ENCODE measurements at regions not wholly inside any gene's neighbourhood (a gene's known extent, or its start where the extent isn't known, plus 50 kb on each side); places are given as distances from the start of the nearest gene placed in this dataset.
A peak's percentile ranks its signal among the peaks of the same experiment; 100 is the strongest.

DNA sequence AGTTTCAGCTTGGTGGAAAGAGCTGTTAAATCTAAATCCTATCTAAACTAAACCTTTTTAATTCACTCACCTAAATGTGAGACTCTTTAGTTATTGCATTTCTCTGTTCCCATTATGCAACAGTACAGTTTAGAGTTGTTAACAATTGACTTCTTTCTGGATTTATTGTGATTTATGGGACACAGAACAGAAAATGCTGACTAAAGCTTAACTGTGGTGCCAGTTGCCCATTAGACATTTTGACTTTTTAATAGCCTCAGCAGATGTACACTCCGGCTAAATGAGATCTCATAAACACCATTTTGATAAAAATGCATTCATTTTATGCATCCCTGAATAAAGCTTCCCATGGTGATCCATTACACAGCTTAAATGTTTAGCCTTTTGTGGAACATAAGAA is 356.6 kb downstream of the CASP12 start:
- TF ChIP-seq, protein P1, sequence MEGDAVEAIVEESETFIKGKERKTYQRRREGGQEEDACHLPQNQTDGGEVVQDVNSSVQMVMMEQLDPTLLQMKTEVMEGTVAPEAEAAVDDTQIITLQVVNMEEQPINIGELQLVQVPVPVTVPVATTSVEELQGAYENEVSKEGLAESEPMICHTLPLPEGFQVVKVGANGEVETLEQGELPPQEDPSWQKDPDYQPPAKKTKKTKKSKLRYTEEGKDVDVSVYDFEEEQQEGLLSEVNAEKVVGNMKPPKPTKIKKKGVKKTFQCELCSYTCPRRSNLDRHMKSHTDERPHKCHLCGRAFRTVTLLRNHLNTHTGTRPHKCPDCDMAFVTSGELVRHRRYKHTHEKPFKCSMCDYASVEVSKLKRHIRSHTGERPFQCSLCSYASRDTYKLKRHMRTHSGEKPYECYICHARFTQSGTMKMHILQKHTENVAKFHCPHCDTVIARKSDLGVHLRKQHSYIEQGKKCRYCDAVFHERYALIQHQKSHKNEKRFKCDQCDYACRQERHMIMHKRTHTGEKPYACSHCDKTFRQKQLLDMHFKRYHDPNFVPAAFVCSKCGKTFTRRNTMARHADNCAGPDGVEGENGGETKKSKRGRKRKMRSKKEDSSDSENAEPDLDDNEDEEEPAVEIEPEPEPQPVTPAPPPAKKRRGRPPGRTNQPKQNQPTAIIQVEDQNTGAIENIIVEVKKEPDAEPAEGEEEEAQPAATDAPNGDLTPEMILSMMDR (IDR thresholded peaks at IDR 0.05; ENCODE audit: insufficient read depth, low read depth, low read length) = no peak
- no peak overlapping the region for H3K4me3 ChIP-seq (ENCODE audit: low read depth, low read length)
- DNase-seq (ENCODE audit: low read depth) = no peak

DNA sequence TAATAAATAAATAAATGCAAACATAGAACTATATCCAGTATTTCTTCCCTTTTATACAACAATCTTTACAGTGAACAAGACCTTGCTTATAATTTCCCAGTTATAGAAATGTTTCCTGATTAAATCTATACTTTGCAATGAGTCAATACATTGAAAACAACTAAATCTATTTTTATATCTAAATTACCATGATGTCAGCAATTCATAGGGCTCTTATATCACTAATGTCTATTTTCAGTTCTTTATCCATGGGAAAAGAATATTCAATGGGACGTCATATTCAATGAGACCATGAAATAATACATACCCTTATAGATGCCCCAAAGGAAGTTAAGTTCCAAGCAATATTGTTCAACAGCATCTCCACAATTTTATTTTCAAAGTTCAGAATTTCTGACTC is 359.9 kb downstream of the CASP12 start:
- no peak overlapping the region for H3K4me3 ChIP-seq (ENCODE audit: low read depth, low read length)

DNA sequence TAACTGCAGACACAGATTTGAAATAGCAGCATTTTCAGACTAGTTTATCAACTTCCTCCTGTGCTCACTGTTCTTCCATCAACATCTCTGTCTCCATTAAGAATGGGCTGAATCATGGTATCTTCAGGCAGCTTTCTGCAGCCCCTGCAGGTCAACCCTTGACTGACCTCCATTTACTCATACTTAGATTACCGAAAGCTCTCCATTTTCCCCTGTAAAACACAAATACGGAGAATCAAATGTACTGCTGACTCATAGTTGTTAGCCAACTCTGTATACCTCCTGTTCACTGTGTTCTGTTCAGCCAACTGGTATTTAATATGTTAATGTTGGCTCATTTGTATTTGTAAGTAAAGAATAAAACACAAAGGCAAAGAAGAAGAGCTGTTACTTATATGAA is 364.0 kb downstream of the CASP12 start:
- H3K4me3 ChIP-seq (ENCODE audit: low read depth, low read length) = no peak overlapping the region
- TF ChIP-seq, protein P1 (IDR thresholded peaks at IDR 0.05; ENCODE audit: insufficient read depth, low read depth, low read length) = no peak
- peak; percentile 26 for DNase-seq (ENCODE audit: low read depth)

More for the DNA sequence above, 359.9 kb downstream of the CASP12 start:
- TF ChIP-seq, protein P1 (IDR thresholded peaks at IDR 0.05; ENCODE audit: insufficient read depth, low read depth, low read length) = no peak
- no peak for DNase-seq (ENCODE audit: low read depth)

DNA sequence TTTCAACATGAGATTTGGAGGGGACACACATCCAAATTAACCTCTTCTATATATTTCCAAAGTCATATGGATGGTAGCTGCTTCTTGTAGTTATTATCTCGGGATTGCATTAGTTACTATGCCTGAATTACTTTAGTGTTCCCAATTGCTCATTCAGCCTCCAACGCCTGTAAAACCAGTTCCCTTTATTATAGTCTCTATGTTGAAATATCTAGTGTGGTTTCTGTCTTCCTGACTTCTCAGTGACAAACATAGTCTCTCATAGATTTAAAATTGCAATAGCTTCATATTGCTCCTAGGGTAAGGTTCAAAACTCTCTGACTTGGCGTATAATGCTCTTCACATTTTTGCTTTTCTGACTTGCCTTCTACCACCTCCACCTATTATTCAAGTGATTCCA is 366.4 kb downstream of the CASP12 start:
- no peak for DNase-seq (ENCODE audit: low read depth)
- H3K4me3 ChIP-seq (ENCODE audit: low read depth, low read length) = no peak overlapping the region
- TF ChIP-seq, protein P1 (IDR thresholded peaks at IDR 0.05; ENCODE audit: insufficient read depth, low read depth, low read length) = no peak

DNA sequence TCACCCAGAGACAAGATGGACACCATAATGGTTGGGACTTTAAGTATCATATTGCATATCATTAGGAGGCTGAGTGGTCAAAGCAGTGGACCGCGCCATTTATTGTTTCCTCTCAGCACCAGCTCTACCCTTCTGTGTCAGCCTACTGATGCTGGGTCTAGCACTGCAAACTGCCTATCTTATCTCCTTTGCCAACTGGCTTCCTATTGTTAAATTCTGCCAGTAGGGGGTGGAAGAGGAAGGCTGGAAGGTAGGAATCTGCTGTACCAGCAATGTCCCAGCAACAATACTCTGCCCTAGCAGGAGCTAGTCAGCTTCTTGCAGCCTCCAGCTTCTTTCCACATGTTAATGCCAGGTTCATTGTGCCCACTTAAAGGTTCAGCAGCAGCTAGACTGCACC is 367.1 kb upstream of the PDGFD start:
- TF ChIP-seq, protein P1 (IDR thresholded peaks at IDR 0.05; ENCODE audit: insufficient read depth, low read depth, low read length) = no peak
- no peak overlapping the region for H3K4me3 ChIP-seq (ENCODE audit: low read depth, low read length)
- no peak for DNase-seq (ENCODE audit: low read depth)

DNA sequence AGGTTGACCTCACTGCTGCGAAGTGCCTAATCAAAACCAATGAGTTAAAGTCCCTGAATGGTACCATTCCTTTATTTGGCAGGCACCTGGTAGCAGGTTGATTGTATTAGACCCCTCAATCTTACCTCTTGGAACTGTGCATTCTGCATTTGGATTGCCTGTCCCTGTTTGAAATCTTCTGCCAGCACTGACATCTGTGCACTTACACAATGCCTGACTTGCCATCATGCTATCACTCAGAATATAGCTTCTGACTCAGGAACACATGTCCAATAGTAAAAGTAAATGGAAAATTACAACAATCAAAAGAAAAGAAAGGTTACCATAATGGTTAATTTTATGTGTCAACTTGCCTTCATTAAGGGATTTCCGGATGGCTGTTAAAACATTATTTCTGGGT is 366.0 kb upstream of the PDGFD start:
- no peak overlapping the region for H3K4me3 ChIP-seq (ENCODE audit: low read depth, low read length)
- TF ChIP-seq, protein P1 (IDR thresholded peaks at IDR 0.05; ENCODE audit: insufficient read depth, low read depth, low read length) = no peak
- no peak for DNase-seq (ENCODE audit: low read depth)

DNA sequence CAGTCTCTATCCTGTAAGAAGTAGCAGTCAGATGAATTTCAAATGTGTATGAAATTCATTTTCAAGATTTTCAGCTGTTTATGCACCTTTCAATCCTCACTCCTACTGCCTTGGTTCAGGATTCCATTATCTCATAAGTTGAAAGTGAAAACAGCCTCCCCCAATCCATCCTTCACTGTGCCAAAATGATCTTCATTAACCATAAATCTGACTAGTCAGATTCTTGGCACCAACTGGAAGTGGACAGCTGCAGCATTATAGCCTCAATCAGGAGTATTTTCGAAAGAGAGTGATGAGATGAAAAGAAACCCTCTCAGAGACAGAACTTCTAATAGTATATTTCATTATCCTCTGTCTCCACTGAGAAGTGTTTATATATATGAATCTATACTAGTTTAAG is 365.3 kb upstream of the PDGFD start:
- TF ChIP-seq, protein P1 (IDR thresholded peaks at IDR 0.05; ENCODE audit: insufficient read depth, low read depth, low read length) = no peak
- H3K4me3 ChIP-seq (ENCODE audit: low read depth, low read length) = no peak overlapping the region
- DNase-seq (ENCODE audit: low read depth) = no peak

All from fibroblast of villous mesenchyme (primary cell).